IMR-90 (cell line): ENCODE measurements at regions not wholly inside any gene's neighbourhood (a gene's known extent, or its start where the extent isn't known, plus 50 kb on each side); places are given as distances from the start of the nearest gene placed in this dataset.

ENCODE experiments used
- ATAC-seq: fragments of 200-7000 bp; cut with Tn5 transposase; 2 replicates; pipeline ENCODE4 v1.9.1; 2020; ENCODE audit warnings: low read depth, mild to moderate bottlenecking, moderate library complexity
- BruUV-seq: library from RNA; stranded (reverse); fragments of 400-500 nt; replicated peaks from 2 replicates; lab custom pipeline; 2021; lab: Mats Ljungman, UMichigan
- CTCF ChIA-PET: fragments of 300-600 bp; formaldehyde crosslinking; extraction: SDS; loops from one replicate; lab custom pipeline; 2021; ENCODE audit warnings: antibody characterized with exemption; lab: Yijun Ruan, JAX
- POLR2A ChIA-PET: fragments of 300-600 bp; sonication (Branson Sonifier 250); formaldehyde crosslinking; loops from one replicate; lab custom pipeline; 2022; ENCODE audit warnings: antibody characterized with exemption; ENCODE audit not compliant: unreplicated experiment; lab: Charles Lee
- DNase-seq: peaks from one replicate; pipeline ENCODE4 v3.0.0; 2013
- H2AFZ ChIP-seq: replicated peaks from 2 replicates; pipeline ENCODE3; 2013; ENCODE audit warnings: low read length, mild to moderate bottlenecking; ENCODE audit not compliant: poor library complexity
- H2AK5ac ChIP-seq: 2 replicates; pipeline ENCODE4 v1.6.1; 2013; ENCODE audit warnings: low read depth, low read length, inconsistent platforms
- H2AK9ac ChIP-seq: replicated peaks from 2 replicates; pipeline ENCODE3; 2013; ENCODE audit warnings: mild to moderate bottlenecking, low read depth, low read length, moderate library complexity; ENCODE audit not compliant: poor library complexity
- H2BK120ac ChIP-seq: 2 replicates; pipeline ENCODE4 v1.6.1; 2013; ENCODE audit warnings: low read depth, low read length, inconsistent platforms
- H2BK15ac ChIP-seq: 3 replicates; pipeline ENCODE4 v1.6.1; 2013; ENCODE audit warnings: low read depth, low read length, inconsistent platforms
- H2BK20ac ChIP-seq: 2 replicates; pipeline ENCODE4 v1.6.1; 2013; ENCODE audit warnings: low read depth, mild to moderate bottlenecking, inconsistent platforms, low read length, moderate library complexity
- H2BK5ac ChIP-seq: 2 replicates; pipeline ENCODE4 v1.6.1; 2013; ENCODE audit warnings: mild to moderate bottlenecking, low read depth, low read length, inconsistent platforms; ENCODE audit not compliant: poor library complexity, severe bottlenecking
- H3K14ac ChIP-seq: replicated peaks from 2 replicates; pipeline ENCODE4 v1.6.1; 2013; ENCODE audit warnings: low read depth, low read length, inconsistent platforms
- H3K18ac ChIP-seq: 2 replicates; pipeline ENCODE4 v1.6.1; 2013; ENCODE audit warnings: low read depth, low read length, control low read depth
- H3K23ac ChIP-seq: 2 replicates; pipeline ENCODE4 v1.6.1; 2013; ENCODE audit warnings: low read depth, low read length, inconsistent platforms
- H3K27ac ChIP-seq: 2 replicates; pipeline ENCODE4 v1.5.1; 2013; ENCODE audit warnings: mild to moderate bottlenecking, control low read depth, low read length; ENCODE audit not compliant: insufficient read depth
- H3K27me3 ChIP-seq: 2 replicates; pipeline ENCODE4 v1.6.1; 2013; ENCODE audit warnings: low read length; ENCODE audit not compliant: control insufficient read depth, insufficient read depth
- H3K36me3 ChIP-seq: 2 replicates; pipeline ENCODE4 v1.6.1; 2013; ENCODE audit warnings: low read length, mixed read lengths; ENCODE audit not compliant: control insufficient read depth, insufficient read depth
- H3K4ac ChIP-seq: 2 replicates; pipeline ENCODE4 v1.6.1; 2013; ENCODE audit warnings: low read depth, low read length, inconsistent platforms
- H3K4me1 ChIP-seq: 2 replicates; pipeline ENCODE4 v1.6.1; 2013; ENCODE audit warnings: low read length, mixed read lengths; ENCODE audit not compliant: control insufficient read depth, insufficient read depth
- H3K4me2 ChIP-seq: 2 replicates; pipeline ENCODE4 v1.6.1; 2013; ENCODE audit warnings: low read depth, mild to moderate bottlenecking, control low read depth, low read length, moderate library complexity
- H3K4me3 ChIP-seq: 2 replicates; pipeline ENCODE4 v1.5.1; 2013; ENCODE audit warnings: low read depth, mild to moderate bottlenecking, control low read depth, low read length, moderate library complexity; ENCODE audit not compliant: insufficient read depth
- H3K56ac ChIP-seq: 2 replicates; pipeline ENCODE4 v1.6.1; 2013; ENCODE audit warnings: low read length, inconsistent platforms; ENCODE audit not compliant: insufficient read depth; ENCODE audit errors: extremely low read depth
- H3K79me1 ChIP-seq, 2 experiments: 2 replicates each; pipeline ENCODE4 v1.6.1; 2013; ENCODE audit warnings: low read length in 2 of 2, inconsistent platforms in 1 of 2, low read depth in 1 of 2
- H3K9ac ChIP-seq: 2 replicates; pipeline ENCODE4 v1.6.1; 2013; ENCODE audit warnings: low read depth, low read length, control low read depth
- H3K9me1 ChIP-seq: 2 replicates; pipeline ENCODE4 v1.6.1; 2013; ENCODE audit warnings: low read length, inconsistent platforms; ENCODE audit not compliant: insufficient read depth
- H3K9me3 ChIP-seq: 2 replicates; pipeline ENCODE4 v1.6.1; 2013; ENCODE audit warnings: low read length; ENCODE audit not compliant: control insufficient read depth, insufficient read depth
- H4K20me1 ChIP-seq: 2 replicates; pipeline ENCODE4 v1.6.1; 2013; ENCODE audit warnings: low read length, inconsistent platforms; ENCODE audit not compliant: insufficient read depth
- H4K5ac ChIP-seq: 2 replicates; pipeline ENCODE4 v1.6.1; 2013; ENCODE audit warnings: mild to moderate bottlenecking, low read depth, low read length, control low read depth
- H4K8ac ChIP-seq, 2 experiments: 2 replicates each; pipeline ENCODE4 v1.6.1; 2013; ENCODE audit warnings: low read depth in 2 of 2, low read length in 2 of 2, control low read depth in 1 of 2, inconsistent platforms in 1 of 2
- H4K91ac ChIP-seq: 2 replicates; pipeline ENCODE4 v1.6.1; 2013; ENCODE audit warnings: low read depth, low read length, inconsistent platforms; ENCODE audit not compliant: insufficient read depth
- BHLHE40 ChIP-seq: fragments of 150-350 bp; IDR thresholded peaks from 2 replicates; pipeline ENCODE4 v1.6.1; 2016; ENCODE audit warnings: mild to moderate bottlenecking, low read depth, low read length
- CHD1 ChIP-seq: IDR thresholded peaks from 2 replicates; pipeline ENCODE4 v1.6.1; 2012; ENCODE audit warnings: low read depth, low read length, improper control_type of control experiment
- FOS ChIP-seq: fragments of 150-350 bp; IDR thresholded peaks from 2 replicates; pipeline ENCODE4 v1.6.1; 2016; ENCODE audit warnings: low read depth, low read length
- MAZ ChIP-seq: IDR thresholded peaks from 2 replicates; pipeline ENCODE4 v1.6.1; 2012; ENCODE audit warnings: low read depth, mild to moderate bottlenecking, low read length, improper control_type of control experiment, moderate library complexity, borderline replicate concordance
- MXI1 ChIP-seq: IDR thresholded peaks from 2 replicates; pipeline ENCODE4 v1.6.1; 2012; ENCODE audit warnings: low read depth, mild to moderate bottlenecking, low read length, moderate library complexity, borderline replicate concordance
- NFE2L2 ChIP-seq: fragments of 150-350 bp; IDR thresholded peaks from 2 replicates; pipeline ENCODE4 v1.6.1; 2016; ENCODE audit warnings: low read depth, mild to moderate bottlenecking, low read length
- POLR2A ChIP-seq: IDR thresholded peaks from 2 replicates; pipeline ENCODE4 v1.6.1; 2012; ENCODE audit warnings: mild to moderate bottlenecking, low read depth, low read length
- RAD21 ChIP-seq: IDR thresholded peaks from 2 replicates; pipeline ENCODE4 v1.6.1; 2012; ENCODE audit warnings: low read length, improper control_type of control experiment
- RCOR1 ChIP-seq: IDR thresholded peaks from 2 replicates; pipeline ENCODE4 v1.6.1; 2012; ENCODE audit warnings: mild to moderate bottlenecking, low read length, improper control_type of control experiment; ENCODE audit not compliant: insufficient replicate concordance
- RFX5 ChIP-seq: IDR thresholded peaks from 2 replicates; pipeline ENCODE4 v1.8.0; 2012; ENCODE audit warnings: low read depth, mild to moderate bottlenecking, low read length, moderate library complexity
- SMC3 ChIP-seq: fragments of 150-350 bp; IDR thresholded peaks from 2 replicates; pipeline ENCODE4 v1.6.1; 2016; ENCODE audit warnings: low read depth, mild to moderate bottlenecking, antibody characterized with exemption, low read length, moderate library complexity
- WGBS, 2 experiments: methylation state at CpG; one replicate each; pipeline versions ENCODE4 v1.1.5 to v1.1.7; 2013; ENCODE audit warnings: missing lambda C conversion rate in 2 of 2; ENCODE audit not compliant: insufficient read length in 1 of 2; ENCODE audit errors: extremely low coverage in 2 of 2; 5-methylcytosine and 5-hydroxymethylcytosine counted together
- dilution Hi-C: fragments of 300-500 bp; cut with HindIII; formaldehyde crosslinking; loops from one replicate; pipeline ENCODE4 v1.14.3; 2018; ENCODE audit warnings: low sequenced_read_pairs; ENCODE audit not compliant: unreplicated experiment
- in situ Hi-C: fragments of 300-500 bp; cut with MboI; formaldehyde crosslinking; loops from 3 replicates; pipeline ENCODE4 v1.14.3; 2019; ENCODE audit warnings: low sequenced_read_pairs, inconsistent platforms, mixed read lengths
- intact Hi-C: fragments of 100-400 bp; cut with micrococcal nuclease; formaldehyde crosslinking; loops from 2 replicates; pipeline ENCODE4 v1.10.0; 2022
- TF ChIP-seq, protein P1 (sequence below): conservative IDR thresholded peaks from 2 replicates; pipeline ENCODE4 v1.5.1; 2012; ENCODE audit warnings: mild to moderate bottlenecking, low read depth, low read length, improper control_type of control experiment
- TF ChIP-seq, protein P2 (sequence below): fragments of 150-350 bp; IDR thresholded peaks from 2 replicates; pipeline ENCODE4 v1.6.1; 2016; ENCODE audit warnings: low read depth, mild to moderate bottlenecking, low read length, moderate library complexity, borderline replicate concordance

DNA sequence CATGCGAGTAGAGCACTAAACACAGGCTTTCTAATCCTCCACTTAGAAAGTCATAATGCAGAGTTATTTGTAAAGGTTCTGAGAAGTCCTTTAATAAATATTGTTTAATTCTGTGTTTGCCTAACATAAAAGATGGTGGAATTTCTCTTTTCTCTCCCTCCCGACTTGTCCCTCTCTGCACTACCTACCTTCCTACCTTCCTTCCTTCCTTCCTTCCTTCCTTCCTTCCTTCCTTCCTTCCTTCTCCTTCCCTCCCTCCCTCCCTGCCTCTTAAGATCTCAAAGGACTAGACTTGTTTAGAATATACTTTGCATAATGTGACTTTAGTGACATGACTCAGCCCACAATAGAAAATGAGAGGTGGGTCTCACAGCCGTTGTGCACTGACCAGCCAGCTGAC, 156.3 kb upstream of the TAPT1 start:
- Histone ChIP-seq H4K91ac (no peak overlapping the region), H3K4me1 (no peaks in the 10 kb centered on the region), H2AK5ac (no peak overlapping the region), H3K18ac (no peak overlapping the region), H3K4me3 (no peak overlapping the region), H2BK120ac (no peak overlapping the region), H4K8ac (no peak overlapping the region), H3K56ac (no peak overlapping the region), H3K4me2 (no peak overlapping the region), H3K27ac (no peak overlapping the region), H2BK20ac (no peak overlapping the region), H3K79me1 (no peaks in the 10 kb centered on the region), H3K36me3 (no peaks in the 10 kb centered on the region), H3K27me3 (peaks cover 5% of the 10 kb centered on the region), H3K9me1 (no peaks in the 10 kb centered on the region), H2AFZ (no peak overlapping the region), H3K23ac (no peak overlapping the region), H3K4ac (no peak overlapping the region), H4K20me1 (no peaks in the 10 kb centered on the region), H3K9ac (no peak overlapping the region), H2BK5ac (no peak overlapping the region), H3K9me3 (no peaks in the 10 kb centered on the region), H4K5ac (no peak overlapping the region), H3K14ac (no peak overlapping the region), H2BK15ac (no peak overlapping the region), H2AK9ac (no peak overlapping the region)
- dilution Hi-C loops = no loop called here
- no peak for TF ChIP-seq BHLHE40
- TF ChIP-seq MXI1 = no peak
- TF ChIP-seq, protein P1, sequence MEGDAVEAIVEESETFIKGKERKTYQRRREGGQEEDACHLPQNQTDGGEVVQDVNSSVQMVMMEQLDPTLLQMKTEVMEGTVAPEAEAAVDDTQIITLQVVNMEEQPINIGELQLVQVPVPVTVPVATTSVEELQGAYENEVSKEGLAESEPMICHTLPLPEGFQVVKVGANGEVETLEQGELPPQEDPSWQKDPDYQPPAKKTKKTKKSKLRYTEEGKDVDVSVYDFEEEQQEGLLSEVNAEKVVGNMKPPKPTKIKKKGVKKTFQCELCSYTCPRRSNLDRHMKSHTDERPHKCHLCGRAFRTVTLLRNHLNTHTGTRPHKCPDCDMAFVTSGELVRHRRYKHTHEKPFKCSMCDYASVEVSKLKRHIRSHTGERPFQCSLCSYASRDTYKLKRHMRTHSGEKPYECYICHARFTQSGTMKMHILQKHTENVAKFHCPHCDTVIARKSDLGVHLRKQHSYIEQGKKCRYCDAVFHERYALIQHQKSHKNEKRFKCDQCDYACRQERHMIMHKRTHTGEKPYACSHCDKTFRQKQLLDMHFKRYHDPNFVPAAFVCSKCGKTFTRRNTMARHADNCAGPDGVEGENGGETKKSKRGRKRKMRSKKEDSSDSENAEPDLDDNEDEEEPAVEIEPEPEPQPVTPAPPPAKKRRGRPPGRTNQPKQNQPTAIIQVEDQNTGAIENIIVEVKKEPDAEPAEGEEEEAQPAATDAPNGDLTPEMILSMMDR = no peak
- no peak for TF ChIP-seq POLR2A
- TF ChIP-seq, protein P2, sequence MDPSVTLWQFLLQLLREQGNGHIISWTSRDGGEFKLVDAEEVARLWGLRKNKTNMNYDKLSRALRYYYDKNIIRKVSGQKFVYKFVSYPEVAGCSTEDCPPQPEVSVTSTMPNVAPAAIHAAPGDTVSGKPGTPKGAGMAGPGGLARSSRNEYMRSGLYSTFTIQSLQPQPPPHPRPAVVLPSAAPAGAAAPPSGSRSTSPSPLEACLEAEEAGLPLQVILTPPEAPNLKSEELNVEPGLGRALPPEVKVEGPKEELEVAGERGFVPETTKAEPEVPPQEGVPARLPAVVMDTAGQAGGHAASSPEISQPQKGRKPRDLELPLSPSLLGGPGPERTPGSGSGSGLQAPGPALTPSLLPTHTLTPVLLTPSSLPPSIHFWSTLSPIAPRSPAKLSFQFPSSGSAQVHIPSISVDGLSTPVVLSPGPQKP = no peak
- TF ChIP-seq CHD1 = no peak
- TF ChIP-seq SMC3 = no peak
- no peak for TF ChIP-seq RAD21
- no peak for TF ChIP-seq FOS
- no peak for TF ChIP-seq NFE2L2
- no peak for TF ChIP-seq RFX5
- no peak for TF ChIP-seq RCOR1
- no peak for TF ChIP-seq MAZ
- ChIA-PET CTCF (no interaction called here), POLR2A (no interaction called here)
- no CpG with 5 or more reads among the region's 3 CpGs for WGBS, 2 experiments
- DNase-seq = no peak
- no peak for ATAC-seq
- no TSS peak for BruUV-seq
- intact Hi-C loops = no loop called here
- in situ Hi-C loops = no loop called here
